GM11168 (cell line): ENCODE measurements at regions not wholly inside any gene's neighbourhood (a gene's known extent, or its start where the extent isn't known, plus 50 kb on each side); places are given as distances from the start of the nearest gene placed in this dataset.
"Not testable (repeated sequence)": the region's sequence is repeated elsewhere in the genome, so short reads cannot be mapped to it uniquely, and the experiment has no call there.

Experiments used
- in situ Hi-C: fragments of 300-500 bp; cut with MboI; formaldehyde crosslinking; loops from one replicate; pipeline ENCODE4 v1.12.0; 2022; ENCODE audit warnings: low sequenced_read_pairs; ENCODE audit not compliant: unreplicated experiment

GRCh38 chr1:99441299-99442095 lies 177.2 kb downstream of the PLPPR4 start:
- in situ Hi-C loops, result no loop called here

- in situ Hi-C loops, result not testable (repeated sequence)
Observed at GRCh38 chr1:99444211-99444927, 180.1 kb downstream of the PLPPR4 start.

- in situ Hi-C loops, result no loop called here
Observed at GRCh38 chr1:99445071-99445470, 180.8 kb downstream of the PLPPR4 start.

- in situ Hi-C loops, result no loop called here
Observed at GRCh38 chr1:99445486-99445885, 181.2 kb downstream of the PLPPR4 start.

- in situ Hi-C loops, result no loop called here
Observed at GRCh38 chr1:99447721-99448120, 183.4 kb downstream of the PLPPR4 start.

GRCh38 chr1:99455760-99456159 lies 190.2 kb upstream of the PALMD start:
- in situ Hi-C loops, result no loop called here

- in situ Hi-C loops, result no loop called here
Observed at GRCh38 chr1:99456536-99456935, 189.4 kb upstream of the PALMD start.

GRCh38 chr1:99457381-99458165 lies 188.3 kb upstream of the PALMD start:
- in situ Hi-C loops, result no loop called here

- in situ Hi-C loops, result no loop called here
Observed at GRCh38 chr1:99461499-99461898, 184.4 kb upstream of the PALMD start.

- in situ Hi-C loops, result no loop called here
Observed at GRCh38 chr1:99464738-99465137, 181.2 kb upstream of the PALMD start.

GRCh38 chr1:99465176-99465900 lies 180.6 kb upstream of the PALMD start:
- in situ Hi-C loops, result no loop called here

- in situ Hi-C loops, result no loop called here
Observed at GRCh38 chr1:99467645-99468044, 178.3 kb upstream of the PALMD start.

- in situ Hi-C loops, result no loop called here
Observed at GRCh38 chr1:99469550-99469971, 176.4 kb upstream of the PALMD start.

GRCh38 chr1:99472893-99473292 lies 173.0 kb upstream of the PALMD start:
- in situ Hi-C loops, result no loop called here

- in situ Hi-C loops, result no loop called here
Observed at GRCh38 chr1:99474350-99474893, 171.5 kb upstream of the PALMD start.

GRCh38 chr1:99476058-99476457 lies 169.9 kb upstream of the PALMD start:
- in situ Hi-C loops, result no loop called here

GRCh38 chr1:99481391-99481996 lies 164.4 kb upstream of the PALMD start:
- in situ Hi-C loops, result loop anchor here (10.0 kb wide), 1 partner anchor 297 kb away; no protein-coding TSS in a partner anchor

GRCh38 chr1:99482286-99482685 lies 163.6 kb upstream of the PALMD start:
- in situ Hi-C loops, result loop anchor here (10.0 kb wide), 1 partner anchor 297 kb away; no protein-coding TSS in a partner anchor

GRCh38 chr1:99482750-99483149 lies 163.2 kb upstream of the PALMD start:
- in situ Hi-C loops, result loop anchor here (10.0 kb wide), 1 partner anchor 298 kb away; no protein-coding TSS in a partner anchor
